Sigmoid colon (tissue), 6 donors: ENCODE measurements at regions not wholly inside any gene's neighbourhood (a gene's known extent, or its start where the extent isn't known, plus 50 kb on each side); places are given as distances from the start of the nearest gene placed in this dataset.

ENCODE experiments used
- DNase-seq: peaks from one replicate; pipeline ENCODE4 v3.0.0-alpha.2; 2019
- H3K27ac ChIP-seq, 4 donors: fragments of 200-600 bp; sonication (generic); one replicate each; pipeline ENCODE4 v1.5.1; 2016 to 2019; ENCODE audit warnings: mild to moderate bottlenecking in 1 of 4
- H3K27me3 ChIP-seq, 3 donors: fragments of 200-600 bp; sonication (generic); one replicate each; pipeline ENCODE4 v1.5.1; 2019; ENCODE audit warnings: mild to moderate bottlenecking in 1 of 3
- H3K36me3 ChIP-seq, 4 donors: fragments of 200-600 bp; sonication (generic); one replicate each; pipeline ENCODE4 v1.5.1; 2016 to 2019
- H3K4me1 ChIP-seq, 4 donors: fragments of 200-600 bp; sonication (generic); one replicate each; pipeline ENCODE4 v1.5.1; 2017 to 2019
- H3K4me3 ChIP-seq, 4 donors: fragments of 200-600 bp; sonication (generic); one replicate each; pipeline ENCODE4 v1.5.1; 2017 to 2019; ENCODE audit warnings: mild to moderate bottlenecking in 2 of 4, moderate library complexity in 1 of 4
- H3K9me3 ChIP-seq, 4 donors: fragments of 200-600 bp in 3 of 4; sonication (generic) in 3 of 4; one replicate each; pipeline versions ENCODE4 v1.5.1 to v1.6.1; 2013 to 2019
- CTCF ChIP-seq, 4 experiments: fragments of 450-650 bp in 3 of 4; fragments of 200-600 bp in 1 of 4; IDR thresholded peaks; one replicate each; pipeline ENCODE4 v1.5.1; 2016 to 2019; ENCODE audit warnings: antibody characterized with exemption in 4 of 4, mild to moderate bottlenecking in 3 of 4, moderate library complexity in 2 of 4
- EP300 ChIP-seq, 4 donors: sonication (generic); formaldehyde crosslinking; IDR thresholded peaks; one replicate each; pipeline ENCODE4 v1.6.1; 2017; ENCODE audit warnings: antibody characterized with exemption in 4 of 4
- POLR2A ChIP-seq, 2 donors: fragments of 450-650 bp; IDR thresholded peaks; one replicate each; pipeline ENCODE4 v1.6.1; 2016; ENCODE audit warnings: antibody characterized with exemption in 2 of 2, mild to moderate bottlenecking in 2 of 2, moderate library complexity in 2 of 2
- POLR2AphosphoS5 ChIP-seq, 4 donors: sonication (generic); formaldehyde crosslinking; IDR thresholded peaks; one replicate each; pipeline ENCODE4 v1.6.1; 2017; ENCODE audit warnings: antibody characterized with exemption in 4 of 4
- WGBS, 2 donors: extraction: QIAGEN DNeasy Blood & Tissue Kit; methylation state at CpG; one replicate each; pipeline ENCODE4 v1.1.7; 2013; 5-methylcytosine and 5-hydroxymethylcytosine counted together
- intact Hi-C: fragments of 100-400 bp; cut with DNase I; formaldehyde crosslinking; loops from one replicate; pipeline ENCODE4 v1.15.1; 2023
- donor health status: healthy with polysubstance abuse.
- donor health status: healthy.

- Histone ChIP-seq H3K27ac (no peak overlapping the region), H3K4me3 (no peak overlapping the region), H3K36me3 (no peaks in the 10 kb centered on the region), H3K9me3 (no peaks in the 10 kb centered on the region), H3K4me1 (no peaks in the 10 kb centered on the region), H3K27me3 (no peaks in the 10 kb centered on the region)
- no peak for TF ChIP-seq POLR2A (IDR thresholded peaks at IDR 0.05)
- DNase-seq = no peak
- intact Hi-C loops = no loop called here
These were observed 207.9 kb upstream of the UFM1 start for GRCh38 chr13:38141792-38142191.

DNA sequence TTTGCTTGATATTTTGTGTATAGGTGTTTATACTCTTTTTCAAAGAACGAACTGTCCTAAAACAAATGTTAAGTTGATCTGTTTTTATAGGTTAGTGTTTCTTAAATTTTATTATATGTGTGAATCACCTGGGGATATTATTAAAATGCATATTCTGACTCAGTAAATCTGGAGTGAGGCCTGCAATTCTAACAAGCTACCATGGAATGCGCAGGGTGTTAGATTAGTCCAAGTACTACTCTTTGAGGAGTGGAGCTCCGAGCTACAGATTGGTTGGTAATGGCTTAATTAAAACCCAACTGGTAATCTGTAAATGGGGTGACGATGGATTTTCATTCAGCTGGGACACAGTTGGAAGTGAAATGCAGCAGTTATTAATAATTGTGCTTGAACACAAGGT lies 214.1 kb upstream of the UFM1 start:
- no peak for DNase-seq
- H3K27ac ChIP-seq = no peak overlapping the region
- no peaks in the 10 kb centered on the region for H3K4me1 ChIP-seq
- intact Hi-C loops = no loop called here
- H3K9me3 ChIP-seq = no peaks in the 10 kb centered on the region
- no peak overlapping the region for H3K4me3 ChIP-seq
- H3K36me3 ChIP-seq = no peaks in the 10 kb centered on the region
- 86 to 87% methylated on average over 4 of the region's 4 CpGs for WGBS, 2 donors
- no peaks in the 10 kb centered on the region for H3K27me3 ChIP-seq
- no peak for TF ChIP-seq POLR2A (IDR thresholded peaks at IDR 0.05)
- no peak for TF ChIP-seq POLR2AphosphoS5 (IDR thresholded peaks at IDR 0.05)
- TF ChIP-seq EP300 (IDR thresholded peaks at IDR 0.05) = no peak
- no peak for TF ChIP-seq CTCF (IDR thresholded peaks at IDR 0.05)

GRCh38 chr13:38121267-38121666 lies 228.4 kb upstream of the UFM1 start:
- DNase-seq = no peak
- no peak overlapping the region for H3K4me3 ChIP-seq
- H3K27me3 ChIP-seq = no peaks in the 10 kb centered on the region
- H3K4me1 ChIP-seq = no peaks in the 10 kb centered on the region
- WGBS, 2 donors = 80 to 81% methylated on average over 4 of the region's 4 CpGs
- no peak overlapping the region for H3K27ac ChIP-seq
- intact Hi-C loops = no loop called here
- no peaks in the 10 kb centered on the region for H3K36me3 ChIP-seq
- TF ChIP-seq CTCF (IDR thresholded peaks at IDR 0.05) = no peak
- no peak for TF ChIP-seq EP300 (IDR thresholded peaks at IDR 0.05)
- H3K9me3 ChIP-seq = no peaks in the 10 kb centered on the region

DNA sequence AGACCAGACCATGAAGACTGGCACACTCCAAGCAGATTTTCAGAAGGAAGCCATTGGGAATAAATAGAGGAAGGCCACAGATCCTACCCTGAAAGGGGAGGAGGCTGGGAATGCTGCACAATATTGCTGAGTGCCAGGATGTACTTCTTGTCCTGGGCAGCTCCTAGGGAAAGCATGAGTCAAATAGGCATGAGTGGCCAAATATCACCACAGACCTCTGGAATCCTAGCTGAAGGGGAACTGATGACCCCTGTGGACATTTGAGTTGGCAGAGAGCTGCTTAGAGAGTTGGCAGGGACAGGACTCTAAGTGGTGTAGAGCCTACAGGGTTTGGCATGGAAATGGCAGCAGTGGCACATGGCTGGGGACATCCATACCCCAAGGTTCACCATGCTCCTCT lies 234.3 kb upstream of the TRPC4 start:
- Histone ChIP-seq H3K27me3 (no peaks in the 10 kb centered on the region), H3K4me3 (no peak overlapping the region), H3K27ac (no peak overlapping the region), H3K36me3 (no peaks in the 10 kb centered on the region), H3K4me1 (no peaks in the 10 kb centered on the region), H3K9me3 (no peaks in the 10 kb centered on the region)
- TF ChIP-seq CTCF (IDR thresholded peaks at IDR 0.05) (no peak), POLR2AphosphoS5 (IDR thresholded peaks at IDR 0.05) (no peak), POLR2A (IDR thresholded peaks at IDR 0.05) (no peak), EP300 (IDR thresholded peaks at IDR 0.05) (no peak)
- DNase-seq = no peak
- intact Hi-C loops = no loop called here

DNA sequence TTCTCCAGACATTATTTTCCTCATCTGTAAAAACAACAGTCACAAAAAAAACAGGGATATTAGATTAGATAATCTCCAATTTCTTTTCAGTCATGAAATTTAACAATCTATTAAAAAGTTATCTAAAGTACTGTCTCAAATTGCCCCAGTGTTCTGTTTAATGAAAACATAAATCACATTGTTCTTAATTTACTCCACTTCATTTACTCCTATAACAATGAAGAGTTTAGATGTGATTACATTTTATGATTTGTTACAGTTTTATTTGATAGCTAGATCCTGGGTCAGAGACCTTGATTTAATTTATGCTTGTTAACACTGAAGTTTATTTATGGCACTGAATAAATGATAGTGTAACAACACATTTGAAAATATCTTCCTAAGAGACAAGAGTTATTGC lies 230.2 kb upstream of the TRPC4 start:
- Histone ChIP-seq H3K27ac (no peak overlapping the region), H3K4me1 (no peaks in the 10 kb centered on the region), H3K36me3 (no peaks in the 10 kb centered on the region), H3K4me3 (no peak overlapping the region), H3K27me3 (no peaks in the 10 kb centered on the region), H3K9me3 (no peaks in the 10 kb centered on the region)
- DNase-seq = no peak
- intact Hi-C loops = no loop called here
- no peak for TF ChIP-seq EP300 (IDR thresholded peaks at IDR 0.05)
- TF ChIP-seq POLR2A (IDR thresholded peaks at IDR 0.05) = no peak
- no peak for TF ChIP-seq CTCF (IDR thresholded peaks at IDR 0.05)
- no peak for TF ChIP-seq POLR2AphosphoS5 (IDR thresholded peaks at IDR 0.05)
